HUDEP-2 (cell line): ENCODE measurements at regions not wholly inside any gene's neighbourhood (a gene's known extent, or its start where the extent isn't known, plus 50 kb on each side); places are given as distances from the start of the nearest gene placed in this dataset.

ENCODE experiments used
- DNase-seq, 76 experiments: peaks; one replicate each; lab custom pipeline; 2025; ENCODE audit not compliant: unreplicated experiment in 76 of 76; lab: John Stamatoyannopoulos, UW

DNA sequence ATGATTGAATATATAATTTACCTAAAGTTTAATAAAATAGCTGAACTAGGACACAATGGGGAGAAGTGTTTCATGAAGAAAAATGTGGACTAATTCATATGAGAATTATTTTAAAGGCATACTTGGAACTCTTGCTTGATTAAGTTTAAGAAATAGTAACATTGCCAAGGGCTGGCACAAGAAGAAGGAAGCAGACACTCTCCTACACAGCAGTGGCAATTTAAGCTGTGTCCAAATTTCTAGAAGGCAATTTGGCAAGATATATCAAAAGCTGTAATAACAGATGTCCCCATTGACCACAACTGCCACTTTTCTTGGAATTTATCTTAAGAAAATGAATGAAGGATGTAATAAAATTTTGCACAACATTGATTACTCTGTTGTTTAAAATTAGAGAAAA is 209.5 kb upstream of the S100G start:
- DNase-seq = no peak

DNA sequence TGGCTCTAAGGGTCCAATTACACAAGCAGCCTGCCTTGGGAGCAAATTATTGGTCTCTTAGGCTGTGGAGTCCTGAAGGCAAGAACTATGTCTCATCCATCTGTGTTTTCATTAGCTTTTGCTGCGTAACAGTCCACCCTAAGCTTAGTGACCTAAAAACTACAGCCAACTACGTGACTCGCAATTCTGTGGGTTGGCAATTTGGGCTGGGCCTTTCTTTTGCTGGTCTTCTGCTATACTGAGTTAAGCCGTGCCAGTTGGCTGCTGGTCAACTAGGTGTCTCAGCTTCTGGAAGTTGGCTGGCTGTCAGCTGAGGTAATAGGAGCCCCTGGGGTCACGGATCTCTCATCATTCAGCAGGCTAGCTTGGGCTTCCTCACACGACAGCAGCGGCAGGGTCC is 205.6 kb upstream of the S100G start:
- no peak for DNase-seq

DNA sequence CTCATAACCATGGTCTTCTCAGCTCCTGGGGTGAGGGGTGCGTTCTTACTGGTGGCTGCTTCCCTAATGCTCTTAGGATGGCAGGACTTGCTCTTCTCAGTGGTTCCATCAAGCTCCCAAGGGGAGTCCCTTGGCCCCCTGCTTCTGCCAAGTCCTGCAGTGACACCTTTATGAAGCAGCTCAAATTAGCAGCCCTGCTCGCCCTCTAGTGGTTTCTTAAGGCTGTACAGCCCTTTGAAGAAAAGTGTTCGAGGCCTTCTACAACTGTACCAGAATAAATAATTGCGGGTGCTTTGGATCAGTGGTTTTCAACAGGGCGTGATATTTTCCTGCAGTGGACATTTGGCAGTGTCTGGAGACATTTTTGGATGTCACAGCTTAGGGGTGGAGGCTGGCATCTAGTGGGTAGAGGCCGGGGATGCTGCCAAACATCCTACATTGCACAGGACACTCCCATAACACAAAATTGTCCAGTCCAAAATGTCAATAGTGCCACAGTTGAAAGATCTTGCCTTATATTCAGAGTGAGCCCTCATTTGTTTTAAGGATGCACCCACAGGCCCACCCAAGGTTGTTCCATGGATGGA is 204.7 kb upstream of the S100G start:
- peak in 15 of 76 experiments; percentile 0 to 5 (median 1) for DNase-seq

DNA sequence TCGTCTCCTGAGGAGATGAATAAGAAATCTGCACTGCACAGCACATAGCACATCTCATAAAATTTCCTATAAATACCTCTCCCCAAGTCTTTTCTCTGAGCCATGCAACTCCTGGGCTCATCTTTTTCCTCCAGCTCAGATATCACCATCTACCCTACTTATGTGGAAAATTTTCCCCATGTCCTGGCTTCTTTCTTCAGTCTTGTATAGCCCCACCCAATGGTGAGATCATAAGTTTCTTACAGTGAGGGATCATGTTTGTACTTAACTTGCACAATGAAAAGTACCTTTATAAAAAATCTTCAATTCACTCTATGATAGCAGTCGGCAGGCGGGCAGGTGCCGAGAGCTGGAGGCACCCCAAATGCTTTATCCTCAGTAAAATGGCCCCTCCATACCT is 198.6 kb upstream of the S100G start:
- no peak for DNase-seq

DNA sequence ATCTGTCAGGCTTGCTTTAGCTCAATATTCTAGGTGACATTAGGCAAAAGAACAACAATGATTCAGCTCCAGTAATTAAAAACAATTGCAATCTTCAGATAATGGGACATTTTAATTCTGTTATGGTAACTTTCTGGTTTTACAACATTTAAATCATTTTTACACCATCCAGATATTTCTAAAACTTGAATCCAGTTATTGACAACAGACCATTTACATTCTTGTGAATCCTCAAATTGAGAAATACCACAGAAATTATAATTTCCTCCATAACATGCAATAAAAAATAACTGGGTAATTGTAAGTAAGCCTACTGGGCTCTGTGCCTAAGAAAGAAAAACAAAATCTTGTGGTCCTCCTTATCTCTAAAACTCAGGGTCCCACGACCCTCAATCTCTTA is 195.0 kb upstream of the S100G start:
- DNase-seq = no peak

DNA sequence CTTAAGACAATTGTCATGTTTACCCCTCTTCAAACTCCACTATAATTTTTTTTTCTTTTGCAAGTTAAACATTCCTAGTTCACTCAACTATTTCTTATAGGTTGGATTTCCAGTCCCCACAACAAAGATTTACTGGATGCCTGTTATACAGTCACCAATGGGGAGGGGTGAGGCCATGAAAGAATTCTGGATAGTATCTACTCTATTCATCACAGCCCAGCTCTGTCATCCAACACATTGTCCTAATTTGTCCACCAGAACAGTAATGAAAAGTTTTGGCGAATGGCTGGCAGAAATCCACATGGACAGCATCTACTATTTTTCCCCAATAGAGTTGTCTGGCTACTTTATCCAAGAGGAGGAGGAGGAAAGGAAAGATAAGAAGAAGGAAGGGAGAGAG is 192.7 kb upstream of the S100G start:
- no peak for DNase-seq

DNA sequence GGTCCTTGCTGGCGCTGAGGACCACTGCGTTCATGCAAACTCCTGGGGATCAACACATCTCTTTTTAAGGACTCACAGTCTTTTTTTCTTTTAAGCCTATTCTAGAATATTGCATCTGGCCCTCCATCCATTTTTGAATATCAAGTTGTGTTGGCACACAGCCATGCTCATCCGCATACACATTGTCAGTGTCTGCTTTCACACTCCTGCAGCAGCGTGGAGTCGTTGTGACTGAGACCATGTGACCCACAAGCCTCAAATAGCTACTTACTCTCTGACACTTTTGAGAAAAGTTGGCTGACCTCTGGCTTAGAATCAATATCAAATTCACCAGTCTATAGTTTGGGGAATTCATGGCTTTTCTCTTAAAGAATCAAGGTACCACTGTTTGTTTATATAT is 191.8 kb upstream of the S100G start:
- DNase-seq = no peak

DNA sequence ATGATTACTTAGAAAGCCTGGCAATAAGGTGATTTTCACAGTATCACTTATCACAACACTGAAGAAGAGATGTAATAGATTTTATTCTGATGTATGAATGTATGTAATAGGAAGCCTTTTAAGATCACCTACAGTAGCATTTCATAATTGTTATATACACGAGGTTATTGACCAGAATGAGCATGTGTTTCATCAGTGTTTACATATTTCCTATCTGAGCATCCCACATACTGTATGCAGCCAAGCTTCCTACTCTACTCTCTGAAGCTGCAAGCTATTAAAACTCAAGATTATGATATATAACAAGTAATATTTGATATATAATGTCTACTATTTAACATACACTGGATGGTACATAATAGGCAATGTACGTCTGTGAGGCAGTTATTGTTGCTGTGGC is 190.9 kb upstream of the S100G start:
- no peak for DNase-seq

DNA sequence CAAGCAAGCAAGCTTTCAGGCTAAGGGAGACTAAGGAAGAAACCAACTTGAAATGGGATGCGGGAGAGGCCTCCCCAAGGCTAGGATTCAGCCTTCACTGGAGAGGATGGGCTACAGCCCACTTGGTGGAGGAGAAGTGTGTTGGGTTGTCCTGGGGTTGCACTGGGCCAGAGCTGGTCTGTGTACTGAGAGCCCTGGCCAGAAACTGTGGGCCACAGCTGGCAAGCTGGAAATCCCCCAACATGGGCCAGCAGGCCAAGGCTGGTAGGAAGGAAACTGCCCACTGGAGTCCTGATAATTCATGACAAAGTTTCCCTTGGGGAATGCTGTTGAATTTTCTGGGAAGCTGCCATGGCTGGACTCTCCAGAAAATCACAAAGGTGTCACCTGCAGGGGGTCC is 188.0 kb upstream of the S100G start:
- no peak for DNase-seq

DNA sequence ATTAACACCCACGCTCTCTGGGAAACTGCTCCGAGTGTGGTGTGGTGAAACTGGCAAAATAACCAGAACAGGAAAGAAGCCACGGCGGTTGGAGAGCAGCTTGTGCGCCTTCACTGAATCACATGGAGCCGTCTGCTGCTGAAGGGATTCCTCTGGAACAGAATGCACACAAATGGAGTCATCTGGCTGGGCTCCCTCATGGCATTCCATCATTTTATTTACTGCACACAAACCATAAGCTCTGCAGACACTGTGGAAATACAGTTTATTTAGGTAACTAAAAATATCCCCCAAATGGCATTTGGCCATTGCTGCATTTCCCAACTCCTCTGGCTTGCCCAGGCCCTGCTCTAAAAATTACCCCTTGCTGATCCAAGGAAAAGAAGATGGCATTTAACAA is 187.0 kb upstream of the S100G start:
- DNase-seq = no peak

DNA sequence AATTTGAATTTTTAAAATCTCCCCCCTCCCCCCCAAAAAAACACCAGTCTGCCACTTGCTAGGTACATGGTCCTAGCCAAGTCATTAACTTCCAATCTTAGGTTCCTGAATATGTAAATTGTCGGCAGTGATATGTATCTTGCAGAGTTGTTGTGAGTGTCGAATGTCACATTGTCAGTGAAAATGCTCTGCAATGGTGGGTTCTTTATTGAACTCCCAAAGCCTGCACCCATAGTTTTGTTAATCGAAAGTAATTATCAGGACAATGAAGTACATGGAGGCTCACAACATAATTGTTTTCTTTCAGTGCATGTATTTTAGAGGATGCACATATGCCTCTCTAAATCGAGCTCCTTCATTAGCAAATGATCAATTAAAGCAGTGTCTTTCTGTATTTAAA is 185.6 kb upstream of the S100G start:
- DNase-seq = no peak

DNA sequence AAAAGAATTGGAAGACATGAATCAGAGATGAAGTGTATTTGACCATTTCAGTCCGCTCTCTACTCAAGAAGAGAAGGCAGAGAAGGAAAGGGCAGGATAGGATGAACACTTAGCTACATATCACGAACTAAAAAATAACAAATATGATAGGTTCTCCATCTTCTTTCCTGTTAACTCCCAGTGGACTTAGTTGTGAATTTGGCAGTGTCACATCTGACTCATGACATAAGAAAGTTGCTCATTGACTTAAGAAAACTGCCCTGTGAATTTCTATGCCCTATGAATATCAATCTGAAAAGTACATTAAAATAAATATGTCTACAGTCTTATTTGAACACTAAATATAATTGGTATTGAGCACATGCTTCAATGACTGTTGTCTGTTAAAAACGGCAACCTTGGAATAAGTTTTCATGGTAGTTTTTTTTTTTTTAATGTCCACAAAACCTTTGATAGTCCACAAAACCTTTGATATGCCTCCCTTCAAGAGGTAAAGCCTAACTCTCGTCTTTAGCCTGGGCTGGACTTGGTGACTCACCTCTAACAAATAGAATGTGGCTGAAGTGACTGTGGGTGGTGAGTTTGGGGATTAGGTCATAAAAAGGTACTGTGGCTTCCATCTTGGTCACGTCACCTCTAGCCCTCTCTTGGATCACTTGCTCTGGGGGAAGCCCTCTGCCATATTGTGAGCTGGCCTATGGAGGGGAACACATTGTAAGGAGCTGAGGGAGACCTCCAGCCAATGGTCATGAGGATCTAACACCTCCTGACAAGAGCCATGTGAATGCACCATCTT is 184.7 kb upstream of the S100G start:
- no peak for DNase-seq

DNA sequence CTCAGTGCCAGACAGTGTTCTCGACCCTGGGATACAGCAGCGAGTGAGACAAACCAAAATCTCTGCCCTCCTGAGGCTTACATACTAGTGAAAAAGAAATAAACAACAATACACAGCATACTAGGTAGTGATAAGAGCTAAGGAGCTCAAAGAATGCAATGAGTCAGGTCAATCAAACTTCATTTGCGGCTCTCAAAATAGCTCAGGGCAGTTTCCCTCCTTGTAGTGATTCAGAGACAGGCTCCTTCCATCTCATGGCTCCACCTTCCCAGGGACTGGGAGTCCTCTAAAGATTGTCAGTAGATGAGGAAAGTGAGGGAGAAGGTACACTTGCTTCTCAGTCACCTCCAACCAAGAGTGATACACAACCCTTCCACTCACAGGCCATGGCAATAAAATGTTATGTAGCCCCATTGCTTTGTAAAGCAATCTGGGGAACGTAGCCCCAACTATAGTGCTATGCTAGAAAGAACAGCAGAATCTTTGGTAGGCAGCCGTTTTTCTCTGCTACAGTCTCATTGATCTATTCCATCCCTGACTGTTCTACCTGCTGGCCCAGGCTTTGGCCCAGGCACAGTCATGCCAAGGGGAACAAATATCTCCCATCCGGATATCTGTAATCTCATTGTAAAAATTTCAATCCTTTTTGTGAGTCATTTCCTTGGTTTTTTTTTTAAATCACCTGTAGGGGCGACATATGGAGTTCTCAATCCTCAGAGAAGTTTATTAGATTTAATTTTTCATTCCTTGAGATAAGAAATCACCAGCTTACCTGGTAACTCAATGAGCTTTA is 183.1 kb upstream of the S100G start:
- DNase-seq = no peak

DNA sequence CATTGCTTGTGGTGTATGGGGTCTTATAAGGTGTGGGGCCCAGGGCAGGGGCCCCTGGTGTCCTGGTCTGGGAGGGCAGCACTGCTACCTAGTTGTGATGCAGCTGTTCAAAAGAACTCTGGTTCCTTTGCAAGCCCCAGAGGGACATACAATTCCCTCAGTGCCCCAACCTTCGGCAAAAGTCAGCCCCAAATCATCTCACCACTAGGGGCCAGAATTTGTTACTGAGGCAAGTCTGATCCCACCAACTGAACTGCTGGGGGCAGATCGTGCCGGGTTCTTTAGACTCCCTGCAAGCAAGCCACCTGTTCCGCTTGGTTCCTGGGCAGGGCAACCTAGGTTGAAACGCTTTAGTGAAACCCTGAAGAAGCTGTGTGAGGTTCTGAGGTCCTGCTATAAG is 180.1 kb upstream of the S100G start:
- peak in 1 of 76 experiments; percentile 0 for DNase-seq

DNA sequence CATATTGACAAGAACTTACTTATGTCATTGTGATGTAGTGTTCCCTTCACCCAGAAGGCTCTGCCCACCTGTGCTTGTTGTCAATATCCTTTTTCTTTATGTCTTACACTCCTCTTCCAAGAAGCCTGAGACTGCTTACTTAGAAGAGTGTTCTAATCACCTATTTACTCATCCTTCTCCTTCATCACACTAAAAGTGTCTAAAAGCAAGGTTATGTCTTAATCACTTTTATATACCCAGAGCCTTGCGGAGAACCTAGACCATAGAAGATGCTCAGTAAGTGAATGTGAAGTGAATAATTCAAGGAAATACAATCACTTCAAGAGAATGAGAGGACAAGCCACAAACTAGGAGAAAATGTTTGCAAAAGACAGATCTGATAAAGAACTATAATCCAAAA is 177.6 kb upstream of the S100G start:
- DNase-seq = no peak

DNA sequence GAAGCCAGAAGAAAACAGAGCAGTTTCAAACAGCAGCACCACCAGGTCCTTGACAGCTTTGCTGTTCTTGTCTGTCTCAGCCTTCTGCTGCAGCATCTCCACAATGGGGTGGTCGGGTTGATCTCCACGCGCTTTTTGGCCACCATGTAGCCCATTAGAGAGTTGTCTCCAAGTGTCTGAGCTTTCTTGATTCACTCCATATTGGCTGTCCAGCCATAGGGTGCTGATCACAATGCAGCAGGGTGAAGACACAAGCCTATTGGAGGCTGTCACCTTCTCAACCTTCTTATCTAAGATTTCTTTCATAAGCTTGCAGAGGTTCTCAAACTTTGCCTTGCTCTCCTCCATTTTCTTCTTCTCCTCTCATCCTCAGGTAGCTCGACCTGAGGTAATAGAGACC is 175.4 kb upstream of the S100G start:
- DNase-seq = no peak

DNA sequence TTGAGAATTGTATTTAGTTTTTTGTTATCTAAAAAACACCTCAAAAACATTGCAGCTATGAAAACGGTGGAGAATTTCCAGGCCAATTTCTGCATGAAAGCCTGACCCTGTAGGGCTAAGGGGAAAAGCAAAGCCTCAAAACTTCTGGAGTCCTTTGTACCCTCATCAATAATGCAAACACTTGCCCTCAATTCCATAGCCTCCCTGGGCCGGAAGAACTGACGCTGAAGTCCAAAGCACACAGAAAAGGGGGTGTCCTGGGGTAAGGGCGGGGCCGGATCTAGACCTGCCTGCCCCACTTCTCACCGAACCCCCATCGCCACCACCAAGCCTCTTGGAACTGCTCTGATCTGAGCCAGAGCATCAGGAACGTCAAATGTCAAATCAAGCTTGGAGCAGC is 173.9 kb upstream of the S100G start:
- DNase-seq = no peak

DNA sequence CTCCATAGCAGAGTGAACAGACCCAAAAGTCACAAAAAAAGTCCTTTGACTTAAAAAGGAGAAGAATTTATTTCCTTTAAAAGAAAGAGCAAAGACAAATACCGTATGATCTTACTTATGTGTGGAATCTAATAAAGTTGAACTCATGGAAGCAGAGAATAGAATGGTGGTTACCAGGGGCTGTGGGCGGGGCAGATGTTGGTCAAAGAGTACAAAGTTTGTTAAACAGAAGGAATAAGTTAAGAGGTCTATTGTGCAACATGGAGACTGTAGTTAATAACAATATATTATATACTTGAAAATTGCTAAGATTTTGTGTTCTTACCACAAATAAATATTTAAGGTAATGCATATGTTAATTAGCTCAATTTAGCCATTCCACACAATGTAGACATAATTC is 173.3 kb upstream of the S100G start:
- DNase-seq = no peak

DNA sequence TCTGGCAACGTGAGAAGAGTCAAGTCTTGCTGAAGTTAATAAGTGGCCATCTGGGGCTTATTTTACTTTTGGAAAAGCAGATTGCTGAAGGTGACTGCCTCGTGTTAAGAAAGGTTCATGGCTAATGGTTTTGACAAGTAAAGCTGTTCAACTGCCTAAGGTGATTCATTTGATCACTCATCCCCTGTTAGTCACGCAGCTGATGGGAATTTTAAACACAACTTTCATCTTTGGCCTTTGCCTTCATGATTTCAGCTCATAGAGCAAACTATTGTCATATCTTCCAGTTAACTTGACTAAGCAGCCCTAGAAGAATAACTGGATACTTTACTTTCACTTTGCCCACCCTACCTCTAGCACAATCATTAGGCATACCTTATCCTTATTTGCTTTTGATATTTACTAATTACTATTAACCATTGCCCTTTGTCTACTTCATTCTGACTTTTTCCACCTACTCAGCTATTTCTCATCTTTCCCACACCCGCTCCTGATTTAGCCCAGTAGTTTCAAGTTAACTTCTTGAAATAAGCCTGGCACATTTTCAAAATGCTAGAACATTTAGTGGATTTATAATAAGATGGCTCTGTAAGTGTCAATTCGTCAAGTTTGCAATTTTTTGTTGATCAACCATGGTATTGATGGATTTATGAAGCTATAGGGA is 170.6 kb upstream of the S100G start:
- DNase-seq = no peak

DNA sequence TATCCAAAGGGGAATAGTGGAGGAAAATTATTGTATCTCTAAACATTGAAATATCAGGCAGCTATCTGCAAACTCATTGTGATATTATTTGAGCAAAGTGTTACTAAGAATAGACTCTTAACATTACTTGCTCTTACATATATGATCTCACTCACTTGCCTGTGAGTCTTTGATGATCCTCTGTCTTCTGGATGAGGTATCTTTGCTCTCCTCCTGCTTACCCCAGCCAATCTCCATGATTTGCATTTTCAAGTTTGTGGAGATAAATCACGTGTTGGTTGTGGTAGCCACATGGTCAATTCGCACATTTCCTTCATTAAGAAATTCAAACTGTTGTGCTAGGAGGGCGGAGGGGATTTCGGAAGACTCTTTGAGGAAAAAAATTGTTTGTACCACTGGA is 169.9 kb upstream of the S100G start:
- DNase-seq = no peak

DNA sequence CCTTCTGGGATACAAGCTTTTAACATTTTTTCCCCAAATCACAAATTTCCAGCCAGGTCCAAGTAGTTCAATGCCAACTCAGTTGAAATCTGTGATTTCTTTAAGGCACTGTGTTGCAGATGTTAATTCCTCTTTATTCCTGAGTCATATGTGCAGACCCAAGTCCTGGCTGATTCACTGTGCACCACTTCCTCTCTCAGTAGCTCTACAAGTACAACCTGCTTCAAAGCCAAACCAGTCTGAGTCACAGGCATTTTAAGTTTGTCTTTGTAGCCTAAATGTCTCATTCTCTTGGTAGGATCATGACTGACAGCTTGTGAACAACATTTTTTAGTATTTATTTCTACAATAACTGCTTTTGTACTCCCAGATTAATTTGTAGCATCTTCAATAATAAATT is 165.6 kb upstream of the S100G start:
- no peak for DNase-seq
